SK-N-SH treated with all-trans-retinoic acid at 6 μM for 48 hours (cell line): ENCODE measurements at regions not wholly inside any gene's neighbourhood (a gene's known extent, or its start where the extent isn't known, plus 50 kb on each side); places are given as distances from the start of the nearest gene placed in this dataset.

Experiments used
- ATAC-seq: fragments of 200-7000 bp; cut with Tn5 transposase; 3 replicates; pipeline ENCODE4 v1.9.1; 2020; ENCODE audit warnings: mild to moderate bottlenecking, moderate library complexity
- BACH2 ChIP-seq: fragments of 250-450 bp; sonication (Bioruptor Pico); IDR thresholded peaks from 2 replicates; pipeline ENCODE4 v1.9.0; 2021; ENCODE audit warnings: mild to moderate bottlenecking, borderline replicate concordance
- CSDC2 ChIP-seq: fragments of 250-450 bp; sonication (Bioruptor Pico); IDR thresholded peaks from 2 replicates; pipeline ENCODE4 v1.5.0; 2020; ENCODE audit warnings: mild to moderate bottlenecking, moderate library complexity
- CSRNP3 ChIP-seq: fragments of 250-450 bp; sonication (Bioruptor Pico); IDR thresholded peaks from 2 replicates; pipeline ENCODE4 v1.5.1; 2021; ENCODE audit warnings: mild to moderate bottlenecking, moderate library complexity
- ESRRG ChIP-seq: fragments of 250-450 bp; sonication (Bioruptor Pico); IDR thresholded peaks from 2 replicates; pipeline ENCODE4 v1.6.1; 2021; ENCODE audit warnings: mild to moderate bottlenecking
- GLIS3 ChIP-seq: fragments of 250-450 bp; sonication (Bioruptor Pico); IDR thresholded peaks from 2 replicates; pipeline ENCODE4 v1.5.0; 2020; ENCODE audit warnings: mild to moderate bottlenecking, moderate library complexity
- ISL1 ChIP-seq: fragments of 250-450 bp; sonication (Bioruptor Pico); IDR thresholded peaks from 2 replicates; pipeline ENCODE4 v2.1.2; 2022; ENCODE audit warnings: mild to moderate bottlenecking, moderate library complexity
- OSR1 ChIP-seq: fragments of 250-450 bp; sonication (Bioruptor Pico); IDR thresholded peaks from 2 replicates; pipeline ENCODE4 v1.8.0; 2022; ENCODE audit warnings: moderate library complexity, mild to moderate bottlenecking, inconsistent platforms
- POU6F1 ChIP-seq: fragments of 250-450 bp; sonication (Bioruptor Pico); IDR thresholded peaks from 2 replicates; pipeline ENCODE4 v1.8.0; 2021; ENCODE audit warnings: low read depth, mild to moderate bottlenecking, moderate library complexity, borderline replicate concordance
- PPARA ChIP-seq: fragments of 250-450 bp; sonication (Bioruptor Pico); IDR thresholded peaks from 2 replicates; pipeline ENCODE4 v1.5.0; 2020; ENCODE audit warnings: mild to moderate bottlenecking, borderline replicate concordance
- RARB ChIP-seq: fragments of 250-450 bp; sonication (Bioruptor Pico); IDR thresholded peaks from 2 replicates; pipeline ENCODE4 v1.8.0; 2021; ENCODE audit warnings: mild to moderate bottlenecking, moderate library complexity
- SNAI2 ChIP-seq: fragments of 250-450 bp; sonication (Bioruptor Pico); IDR thresholded peaks from 2 replicates; pipeline ENCODE4 v1.5.0; 2020; ENCODE audit warnings: mild to moderate bottlenecking, moderate library complexity
- TCF4 ChIP-seq: fragments of 250-450 bp; sonication (Bioruptor Pico); IDR thresholded peaks from 2 replicates; pipeline ENCODE4 v1.8.0; 2021; ENCODE audit warnings: mild to moderate bottlenecking, moderate library complexity, borderline replicate concordance
- TOX ChIP-seq: fragments of 250-450 bp; sonication (Bioruptor Pico); IDR thresholded peaks from 2 replicates; pipeline ENCODE4 v1.8.0; 2021; ENCODE audit warnings: mild to moderate bottlenecking, moderate library complexity, borderline replicate concordance
- ZC3H10 ChIP-seq: fragments of 250-450 bp; sonication (Bioruptor Pico); IDR thresholded peaks from 2 replicates; pipeline ENCODE4 v1.5.1; 2021; ENCODE audit warnings: mild to moderate bottlenecking, moderate library complexity
- ZFP3 ChIP-seq: fragments of 250-450 bp; sonication (Bioruptor Pico); IDR thresholded peaks from 2 replicates; pipeline ENCODE4 v1.5.0; 2020; ENCODE audit warnings: mild to moderate bottlenecking, moderate library complexity
- ZFP30 ChIP-seq: fragments of 450-650 bp; formaldehyde crosslinking; IDR thresholded peaks from 2 replicates; pipeline ENCODE4 v1.5.0; 2022; ENCODE audit warnings: mild to moderate bottlenecking, moderate library complexity
- ZNF565 ChIP-seq: fragments of 450-650 bp; formaldehyde crosslinking; conservative IDR thresholded peaks from 2 replicates; pipeline ENCODE4 v1.5.0; 2020; ENCODE audit warnings: low read depth, mild to moderate bottlenecking, moderate library complexity
- ZNF70 ChIP-seq: fragments of 450-650 bp; formaldehyde crosslinking; IDR thresholded peaks from 2 replicates; pipeline ENCODE4 v1.5.0; 2020; ENCODE audit warnings: mild to moderate bottlenecking, moderate library complexity
- ZNF8 ChIP-seq: fragments of 450-650 bp; formaldehyde crosslinking; IDR thresholded peaks from 2 replicates; pipeline ENCODE4 v1.5.0; 2020; ENCODE audit warnings: mild to moderate bottlenecking, moderate library complexity
- TF ChIP-seq, protein P1 (sequence below): fragments of 250-450 bp; sonication (Bioruptor Pico); IDR thresholded peaks from 2 replicates; pipeline ENCODE4 v1.5.0; 2020; ENCODE audit warnings: mild to moderate bottlenecking, moderate library complexity
- TF ChIP-seq, protein P2 (sequence below): fragments of 250-450 bp; sonication (Bioruptor Pico); IDR thresholded peaks from 2 replicates; pipeline ENCODE4 v1.5.1; 2020; ENCODE audit warnings: low read depth, mild to moderate bottlenecking, moderate library complexity
- TF ChIP-seq, protein P3 (sequence below): fragments of 250-450 bp; sonication (Bioruptor Pico); IDR thresholded peaks from 2 replicates; pipeline ENCODE4 v1.8.0; 2020; ENCODE audit warnings: mild to moderate bottlenecking, moderate library complexity, borderline replicate concordance

GRCh38 chr4:179392787-179393186 is 1950.5 kb upstream of the AGA start:
- TF ChIP-seq, protein P1, sequence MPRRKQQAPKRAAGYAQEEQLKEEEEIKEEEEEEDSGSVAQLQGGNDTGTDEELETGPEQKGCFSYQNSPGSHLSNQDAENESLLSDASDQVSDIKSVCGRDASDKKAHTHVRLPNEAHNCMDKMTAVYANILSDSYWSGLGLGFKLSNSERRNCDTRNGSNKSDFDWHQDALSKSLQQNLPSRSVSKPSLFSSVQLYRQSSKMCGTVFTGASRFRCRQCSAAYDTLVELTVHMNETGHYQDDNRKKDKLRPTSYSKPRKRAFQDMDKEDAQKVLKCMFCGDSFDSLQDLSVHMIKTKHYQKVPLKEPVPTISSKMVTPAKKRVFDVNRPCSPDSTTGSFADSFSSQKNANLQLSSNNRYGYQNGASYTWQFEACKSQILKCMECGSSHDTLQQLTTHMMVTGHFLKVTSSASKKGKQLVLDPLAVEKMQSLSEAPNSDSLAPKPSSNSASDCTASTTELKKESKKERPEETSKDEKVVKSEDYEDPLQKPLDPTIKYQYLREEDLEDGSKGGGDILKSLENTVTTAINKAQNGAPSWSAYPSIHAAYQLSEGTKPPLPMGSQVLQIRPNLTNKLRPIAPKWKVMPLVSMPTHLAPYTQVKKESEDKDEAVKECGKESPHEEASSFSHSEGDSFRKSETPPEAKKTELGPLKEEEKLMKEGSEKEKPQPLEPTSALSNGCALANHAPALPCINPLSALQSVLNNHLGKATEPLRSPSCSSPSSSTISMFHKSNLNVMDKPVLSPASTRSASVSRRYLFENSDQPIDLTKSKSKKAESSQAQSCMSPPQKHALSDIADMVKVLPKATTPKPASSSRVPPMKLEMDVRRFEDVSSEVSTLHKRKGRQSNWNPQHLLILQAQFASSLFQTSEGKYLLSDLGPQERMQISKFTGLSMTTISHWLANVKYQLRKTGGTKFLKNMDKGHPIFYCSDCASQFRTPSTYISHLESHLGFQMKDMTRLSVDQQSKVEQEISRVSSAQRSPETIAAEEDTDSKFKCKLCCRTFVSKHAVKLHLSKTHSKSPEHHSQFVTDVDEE: no peak
- no peak for TF ChIP-seq BACH2 (CRISPR knock-in tag)
- no peak for TF ChIP-seq SNAI2 (CRISPR knock-in tag)
- TF ChIP-seq POU6F1 (CRISPR knock-in tag): no peak
- TF ChIP-seq ISL1: no peak
- no peak for TF ChIP-seq PPARA
- no peak for TF ChIP-seq RARB (CRISPR knock-in tag)
- no peak for TF ChIP-seq TCF4 (CRISPR knock-in tag)
- no peak for TF ChIP-seq ZNF8 (CRISPR knock-in tag)
- TF ChIP-seq TOX (CRISPR knock-in tag): no peak
- TF ChIP-seq, protein P2, sequence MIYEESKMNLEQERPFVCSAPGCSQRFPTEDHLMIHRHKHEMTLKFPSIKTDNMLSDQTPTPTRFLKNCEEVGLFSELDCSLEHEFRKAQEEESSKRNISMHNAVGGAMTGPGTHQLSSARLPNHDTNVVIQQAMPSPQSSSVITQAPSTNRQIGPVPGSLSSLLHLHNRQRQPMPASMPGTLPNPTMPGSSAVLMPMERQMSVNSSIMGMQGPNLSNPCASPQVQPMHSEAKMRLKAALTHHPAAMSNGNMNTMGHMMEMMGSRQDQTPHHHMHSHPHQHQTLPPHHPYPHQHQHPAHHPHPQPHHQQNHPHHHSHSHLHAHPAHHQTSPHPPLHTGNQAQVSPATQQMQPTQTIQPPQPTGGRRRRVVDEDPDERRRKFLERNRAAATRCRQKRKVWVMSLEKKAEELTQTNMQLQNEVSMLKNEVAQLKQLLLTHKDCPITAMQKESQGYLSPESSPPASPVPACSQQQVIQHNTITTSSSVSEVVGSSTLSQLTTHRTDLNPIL (CRISPR knock-in tag): no peak
- TF ChIP-seq ESRRG: no peak
- TF ChIP-seq CSRNP3 (CRISPR knock-in tag): no peak
- TF ChIP-seq GLIS3: no peak
- TF ChIP-seq OSR1 (CRISPR knock-in tag): no peak
- TF ChIP-seq ZFP30 (CRISPR knock-in tag): no peak
- TF ChIP-seq, protein P3, sequence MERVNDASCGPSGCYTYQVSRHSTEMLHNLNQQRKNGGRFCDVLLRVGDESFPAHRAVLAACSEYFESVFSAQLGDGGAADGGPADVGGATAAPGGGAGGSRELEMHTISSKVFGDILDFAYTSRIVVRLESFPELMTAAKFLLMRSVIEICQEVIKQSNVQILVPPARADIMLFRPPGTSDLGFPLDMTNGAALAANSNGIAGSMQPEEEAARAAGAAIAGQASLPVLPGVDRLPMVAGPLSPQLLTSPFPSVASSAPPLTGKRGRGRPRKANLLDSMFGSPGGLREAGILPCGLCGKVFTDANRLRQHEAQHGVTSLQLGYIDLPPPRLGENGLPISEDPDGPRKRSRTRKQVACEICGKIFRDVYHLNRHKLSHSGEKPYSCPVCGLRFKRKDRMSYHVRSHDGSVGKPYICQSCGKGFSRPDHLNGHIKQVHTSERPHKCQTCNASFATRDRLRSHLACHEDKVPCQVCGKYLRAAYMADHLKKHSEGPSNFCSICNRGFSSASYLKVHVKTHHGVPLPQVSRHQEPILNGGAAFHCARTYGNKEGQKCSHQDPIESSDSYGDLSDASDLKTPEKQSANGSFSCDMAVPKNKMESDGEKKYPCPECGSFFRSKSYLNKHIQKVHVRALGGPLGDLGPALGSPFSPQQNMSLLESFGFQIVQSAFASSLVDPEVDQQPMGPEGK: no peak
- no peak for ATAC-seq

DNA sequence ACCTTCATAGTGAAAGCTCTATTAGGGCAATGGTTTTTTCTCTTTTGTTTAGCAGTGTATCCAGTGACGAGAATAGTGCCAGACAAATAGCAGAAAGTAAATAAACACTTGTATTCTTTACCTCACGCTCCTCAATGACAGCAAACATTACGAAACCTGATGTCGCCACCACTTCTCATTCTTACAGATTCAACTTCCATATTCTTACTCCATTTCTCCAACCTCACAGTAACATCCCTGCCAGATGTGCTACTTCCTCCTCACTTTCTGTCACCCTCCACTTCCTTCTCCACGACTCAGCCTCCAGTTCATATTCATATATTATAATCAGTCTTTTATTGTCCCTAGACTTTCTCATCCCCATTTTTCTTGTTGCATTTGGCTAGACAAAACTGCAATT is 1956.2 kb upstream of the AGA start:
- no peak for ATAC-seq
- TF ChIP-seq, protein P3: no peak
- TF ChIP-seq GLIS3 (no peak), ZNF70 (CRISPR knock-in tag) (no peak), ZC3H10 (CRISPR knock-in tag) (no peak), ISL1 (no peak), ZFP30 (CRISPR knock-in tag) (no peak), CSDC2 (CRISPR knock-in tag) (no peak), ZNF8 (CRISPR knock-in tag) (no peak), CSRNP3 (CRISPR knock-in tag) (no peak), ZFP3 (CRISPR knock-in tag) (no peak), SNAI2 (CRISPR knock-in tag) (no peak), BACH2 (CRISPR knock-in tag) (no peak), OSR1 (CRISPR knock-in tag) (no peak), PPARA (no peak), RARB (CRISPR knock-in tag) (no peak), ESRRG (no peak), TCF4 (CRISPR knock-in tag) (no peak), ZNF565 (CRISPR knock-in tag) (no peak)
- TF ChIP-seq, protein P2 (CRISPR knock-in tag): no peak
- TF ChIP-seq, protein P1: no peak
